ENCODE measurements at regions not wholly inside any gene's neighbourhood (a gene's known extent, or its start where the extent isn't known, plus 50 kb on each side); places are given as distances from the start of the nearest gene placed in this dataset.
"Not testable (repeated sequence)": the region's sequence is repeated elsewhere in the genome, so short reads cannot be mapped to it uniquely, and the experiment has no call there.

GRCh38 chr13:48583859-48584311 lies 51.0 kb upstream of the RCBTB2 start:
- no peak for DNase-seq (ENCODE audit: low read depth)

GRCh38 chr13:48585456-48585840 lies 52.6 kb upstream of the RCBTB2 start:
- DNase-seq (ENCODE audit: low read depth), result peak; percentile 13

- no peak for DNase-seq (ENCODE audit: low read depth)
Observed at GRCh38 chr13:48586591-48587103, 53.8 kb upstream of the RCBTB2 start.

- no peak for DNase-seq (ENCODE audit: low read depth)
Observed at GRCh38 chr13:48588120-48588519, 55.2 kb upstream of the RCBTB2 start.

GRCh38 chr13:48590141-48590901 lies 57.4 kb upstream of the RCBTB2 start:
- no peak for DNase-seq (ENCODE audit: low read depth)

GRCh38 chr13:48591124-48591872 lies 58.4 kb upstream of the RCBTB2 start:
- DNase-seq (ENCODE audit: low read depth), result not testable (repeated sequence)

GRCh38 chr13:48591889-48592687 lies 59.2 kb upstream of the RCBTB2 start:
- DNase-seq (ENCODE audit: low read depth), result no peak

- no peak for DNase-seq (ENCODE audit: low read depth)
Observed at GRCh38 chr13:48592688-48593049, 59.8 kb upstream of the RCBTB2 start.

- no peak for DNase-seq (ENCODE audit: low read depth)
Observed at GRCh38 chr13:48593536-48593935, 60.2 kb upstream of the CYSLTR2 start.

- no peak for DNase-seq (ENCODE audit: low read depth)
Observed at GRCh38 chr13:48594096-48594815, 59.5 kb upstream of the CYSLTR2 start.

- DNase-seq (ENCODE audit: low read depth), result peak; percentile 53
Observed at GRCh38 chr13:48595431-48596429, 58.0 kb upstream of the CYSLTR2 start.

- no peak for DNase-seq (ENCODE audit: low read depth)
Observed at GRCh38 chr13:48600374-48601364, 53.1 kb upstream of the CYSLTR2 start.

GRCh38 chr13:48602296-48603016 lies 51.3 kb upstream of the CYSLTR2 start:
- DNase-seq (ENCODE audit: low read depth), result no peak

- DNase-seq (ENCODE audit: low read depth), result no peak
Observed at GRCh38 chr13:48603375-48603774, 50.4 kb upstream of the CYSLTR2 start.

Measured in fibroblast of gingiva (primary cell).